ENCODE measurements at regions not wholly inside any gene's neighbourhood (a gene's known extent, or its start where the extent isn't known, plus 50 kb on each side); places are given as distances from the start of the nearest gene placed in this dataset.
"Not testable (repeated sequence)": the region's sequence is repeated elsewhere in the genome, so short reads cannot be mapped to it uniquely, and the experiment has no call there.

- TF ChIP-seq, protein P1, sequence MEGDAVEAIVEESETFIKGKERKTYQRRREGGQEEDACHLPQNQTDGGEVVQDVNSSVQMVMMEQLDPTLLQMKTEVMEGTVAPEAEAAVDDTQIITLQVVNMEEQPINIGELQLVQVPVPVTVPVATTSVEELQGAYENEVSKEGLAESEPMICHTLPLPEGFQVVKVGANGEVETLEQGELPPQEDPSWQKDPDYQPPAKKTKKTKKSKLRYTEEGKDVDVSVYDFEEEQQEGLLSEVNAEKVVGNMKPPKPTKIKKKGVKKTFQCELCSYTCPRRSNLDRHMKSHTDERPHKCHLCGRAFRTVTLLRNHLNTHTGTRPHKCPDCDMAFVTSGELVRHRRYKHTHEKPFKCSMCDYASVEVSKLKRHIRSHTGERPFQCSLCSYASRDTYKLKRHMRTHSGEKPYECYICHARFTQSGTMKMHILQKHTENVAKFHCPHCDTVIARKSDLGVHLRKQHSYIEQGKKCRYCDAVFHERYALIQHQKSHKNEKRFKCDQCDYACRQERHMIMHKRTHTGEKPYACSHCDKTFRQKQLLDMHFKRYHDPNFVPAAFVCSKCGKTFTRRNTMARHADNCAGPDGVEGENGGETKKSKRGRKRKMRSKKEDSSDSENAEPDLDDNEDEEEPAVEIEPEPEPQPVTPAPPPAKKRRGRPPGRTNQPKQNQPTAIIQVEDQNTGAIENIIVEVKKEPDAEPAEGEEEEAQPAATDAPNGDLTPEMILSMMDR (IDR thresholded peaks at IDR 0.05): not testable (repeated sequence)
- TF ChIP-seq POLR2A (IDR thresholded peaks at IDR 0.05): not testable (repeated sequence)
Measured at GRCh38 chr2:182508583-182508982, 81.7 kb upstream of the PDE1A start.
